Stimulated activated naive CD4-positive, alpha-beta T cell (primary cell): ENCODE measurements at regions not wholly inside any gene's neighbourhood (a gene's known extent, or its start where the extent isn't known, plus 50 kb on each side); places are given as distances from the start of the nearest gene placed in this dataset.

Experiments
- DNase-seq, 6 experiments: peaks; one replicate each; lab custom pipeline; 2025; lab: John Stamatoyannopoulos, UW

DNA sequence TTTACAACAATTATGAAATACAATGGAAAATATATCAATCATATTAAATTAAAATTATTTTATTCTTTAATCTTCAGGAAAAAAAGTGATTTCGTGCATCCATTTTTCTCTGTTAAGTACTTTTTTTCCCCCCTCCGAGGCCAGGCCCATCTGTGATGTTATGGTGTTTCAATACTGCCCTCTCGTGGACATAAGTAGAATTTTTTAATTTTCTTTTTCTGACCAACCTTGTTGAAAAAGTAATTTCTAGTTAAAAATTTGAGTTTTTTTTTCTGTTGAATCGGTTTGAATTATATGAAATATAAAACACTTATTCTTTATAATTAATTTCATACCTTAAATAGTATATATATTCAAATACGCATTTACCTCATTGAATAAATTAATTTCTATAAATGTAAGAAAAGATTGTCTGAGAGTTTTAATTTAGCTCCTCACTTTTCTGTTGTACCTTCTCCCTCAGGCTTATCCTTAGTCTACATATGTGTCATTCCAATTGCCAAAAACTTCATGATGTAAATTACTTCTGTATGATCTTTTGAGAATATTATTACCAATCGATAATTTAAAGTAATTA is 175.8 kb upstream of the TECRL start:
- peak in 2 of 6 experiments; percentile 0 to 1 for DNase-seq

GRCh38 chr4:64584125-64584524 is 174.9 kb upstream of the TECRL start:
- DNase-seq = no peak

- DNase-seq = no peak
Measured at GRCh38 chr4:64582492-64582891, 173.2 kb upstream of the TECRL start.

- no peak for DNase-seq
Measured at GRCh38 chr4:64581422-64581821, 172.2 kb upstream of the TECRL start.

GRCh38 chr4:64564126-64564525 is 154.9 kb upstream of the TECRL start:
- DNase-seq = no peak

DNA sequence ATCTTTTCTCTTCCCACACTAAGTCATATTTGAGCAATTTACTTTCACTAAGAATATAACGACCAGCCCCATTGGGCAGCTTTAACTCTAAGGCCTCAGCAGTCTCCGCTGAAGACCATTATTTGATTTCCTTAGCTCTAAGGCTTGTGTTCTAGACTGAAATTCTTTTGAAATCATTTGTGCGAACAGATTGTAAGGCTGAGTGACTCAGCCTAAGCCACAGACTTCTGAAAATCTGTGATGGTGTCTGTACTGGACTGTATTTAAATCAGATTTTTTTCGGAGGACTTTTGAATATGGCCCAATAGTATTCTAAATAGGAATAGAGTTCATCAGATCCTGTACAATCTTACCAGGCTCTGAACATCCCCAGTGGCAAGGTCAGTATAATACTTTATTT is 150.3 kb upstream of the TECRL start:
- no peak for DNase-seq

DNA sequence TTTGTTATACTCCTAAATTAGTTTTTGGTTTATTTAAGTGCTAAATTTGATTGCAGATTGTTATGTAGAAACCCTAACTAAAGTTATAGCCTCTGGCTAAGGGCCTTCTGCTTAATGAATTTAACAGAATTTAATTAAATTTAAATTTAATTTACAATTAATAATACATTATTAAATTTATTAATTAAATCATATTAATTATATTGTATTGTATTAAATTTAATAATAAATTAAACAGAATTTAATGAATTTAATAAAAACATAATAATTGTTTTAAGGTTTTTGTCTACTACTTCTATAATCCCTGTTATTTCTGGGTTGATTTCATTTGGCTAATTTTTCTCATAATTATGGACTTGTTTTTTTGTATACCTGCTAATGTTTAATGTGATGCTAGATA is 141.9 kb upstream of the TECRL start:
- DNase-seq = no peak

DNA sequence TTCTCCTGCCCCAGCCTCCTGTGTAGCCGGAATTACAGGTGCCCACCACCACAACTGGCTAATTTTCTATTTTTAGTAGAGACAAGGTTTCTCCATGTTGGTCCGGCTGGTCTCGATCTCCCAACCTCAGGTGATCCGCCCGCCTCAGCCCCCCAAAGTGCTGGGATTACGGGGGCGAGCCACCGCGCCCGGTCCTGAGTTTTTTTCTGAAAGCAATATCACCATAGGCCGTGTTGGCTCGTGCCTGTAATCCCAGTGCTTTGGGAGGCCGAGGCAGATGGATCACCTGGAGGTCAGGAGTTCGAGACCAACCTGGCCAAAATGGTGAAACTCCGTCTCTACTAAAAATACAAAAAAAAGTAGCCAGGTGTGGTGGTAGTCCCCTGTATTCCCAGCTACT is 136.3 kb upstream of the TECRL start:
- DNase-seq = no peak

DNA sequence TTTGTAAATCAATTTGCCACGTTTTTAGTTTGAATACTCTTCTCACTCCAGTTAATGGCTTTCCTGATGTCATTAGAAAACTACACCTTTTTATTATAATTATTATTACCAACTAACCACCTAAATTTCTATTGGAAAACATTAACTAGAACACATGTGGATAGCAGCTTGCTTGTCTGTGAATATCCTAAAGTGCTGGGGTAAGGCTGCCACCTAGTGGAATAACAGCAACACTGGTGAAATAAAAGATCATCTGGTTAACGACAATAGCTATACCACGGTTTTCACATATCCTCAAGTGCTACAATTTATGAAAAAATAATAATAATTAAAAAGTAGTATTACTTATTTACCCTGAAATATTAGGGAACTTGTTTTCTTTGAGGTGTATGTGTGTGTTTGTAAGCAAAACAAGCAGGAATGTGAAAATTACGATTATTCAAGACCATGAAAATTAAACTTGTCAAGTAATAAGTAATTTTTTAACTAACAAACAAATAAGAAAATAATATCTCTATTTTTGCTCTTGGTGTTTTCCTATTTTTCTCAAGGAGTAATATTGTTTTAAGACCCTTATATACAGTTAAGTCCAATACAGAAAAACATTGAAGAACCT is 130.1 kb upstream of the TECRL start:
- DNase-seq = no peak

DNA sequence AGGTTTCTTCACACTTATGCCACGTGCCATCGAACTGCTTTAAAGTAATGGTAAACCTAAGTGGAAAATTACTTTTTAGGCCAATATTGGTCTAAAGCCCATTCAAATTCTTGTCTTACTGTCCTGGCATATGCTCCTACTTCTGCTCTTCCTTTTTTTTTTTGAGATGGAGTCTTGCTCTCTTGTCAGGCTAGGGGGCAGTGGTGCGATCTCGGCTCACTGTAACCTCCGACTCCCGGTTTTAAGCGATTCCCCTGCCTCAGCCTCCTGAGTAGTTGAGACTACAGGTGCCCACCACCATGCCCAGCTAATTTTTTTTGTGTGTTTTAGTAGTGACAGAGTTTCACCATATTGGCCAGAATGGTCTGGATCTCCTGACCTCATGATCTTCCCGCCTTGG is 129.0 kb upstream of the TECRL start:
- DNase-seq = no peak

DNA sequence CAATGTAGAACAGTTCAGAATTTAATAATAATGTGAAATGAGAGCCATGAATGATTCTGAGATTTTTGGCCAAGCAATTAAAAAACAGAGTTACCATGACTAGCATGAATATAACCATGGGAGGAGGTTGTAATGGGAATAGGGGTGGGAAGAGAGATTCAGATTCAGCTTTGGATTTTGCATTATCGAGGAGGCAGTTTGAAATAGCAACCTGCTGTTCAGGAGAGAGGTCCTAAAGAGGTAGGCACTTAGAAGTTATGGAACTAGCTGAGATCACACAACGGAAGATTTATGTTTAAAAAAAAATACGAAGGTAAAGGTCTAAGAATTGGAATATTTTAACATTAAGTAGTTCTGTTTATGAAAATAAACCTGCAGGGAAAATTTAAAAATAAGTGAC is 124.4 kb upstream of the TECRL start:
- no peak for DNase-seq

- DNase-seq = no peak
Measured at GRCh38 chr4:64533159-64533558, 123.9 kb upstream of the TECRL start.

GRCh38 chr4:64520421-64520820 is 111.2 kb upstream of the TECRL start:
- no peak for DNase-seq

DNA sequence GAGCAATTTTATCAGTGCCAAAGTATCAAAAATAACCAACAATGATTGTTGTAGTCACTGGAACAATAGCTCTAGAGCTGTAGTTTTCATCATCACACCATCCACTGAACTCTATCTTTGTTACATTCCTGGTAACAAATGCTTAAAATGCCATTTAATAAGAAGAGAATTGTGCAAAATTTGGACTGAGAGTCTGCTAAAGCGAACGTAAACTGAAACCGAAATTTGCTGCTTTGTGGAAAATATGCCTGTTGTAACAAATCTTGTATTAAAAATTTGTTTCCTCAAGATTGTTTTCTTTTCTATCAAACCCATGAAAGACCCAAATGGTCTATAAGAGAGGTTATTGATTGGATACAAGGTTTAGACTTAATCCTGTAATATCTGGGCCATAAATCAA is 109.3 kb upstream of the TECRL start:
- no peak for DNase-seq

GRCh38 chr4:64516176-64516575 is 106.9 kb upstream of the TECRL start:
- DNase-seq = no peak

GRCh38 chr4:64508089-64508488 is 98.8 kb upstream of the TECRL start:
- DNase-seq = no peak

DNA sequence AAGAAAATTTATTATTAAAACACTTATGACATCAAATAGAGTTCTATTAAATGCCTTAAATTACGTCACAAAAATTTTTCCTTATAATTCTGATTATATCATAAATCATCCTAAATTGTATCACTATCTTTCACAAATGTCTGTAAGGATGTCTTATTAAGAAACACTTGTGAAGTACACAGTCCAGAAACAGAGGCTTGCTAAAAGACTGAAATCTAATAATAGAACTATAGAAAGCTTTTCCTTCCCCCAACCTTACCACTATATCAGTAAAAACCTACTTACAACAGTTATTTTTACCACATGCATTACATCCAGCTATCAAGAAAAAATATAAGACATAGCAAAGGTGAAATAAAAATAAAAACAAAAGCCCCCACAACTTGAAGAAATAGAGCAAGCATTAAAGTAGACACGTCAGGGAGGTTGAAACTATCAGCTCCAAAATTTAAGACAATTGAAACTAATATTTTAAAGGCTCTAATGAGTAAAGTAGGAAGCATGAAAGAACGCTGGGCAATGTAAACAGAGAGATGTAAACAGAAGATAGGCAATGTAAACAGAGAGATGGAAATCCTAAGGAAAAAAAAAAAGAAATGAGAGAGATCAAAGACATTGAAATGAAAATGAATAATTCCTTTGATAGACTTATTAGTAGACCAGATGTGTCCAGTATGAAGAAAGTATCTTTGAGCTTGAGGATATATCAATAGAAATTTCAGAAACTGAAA is 94.9 kb upstream of the TECRL start:
- DNase-seq = no peak

- no peak for DNase-seq
Measured at GRCh38 chr4:64503416-64503815, 94.2 kb upstream of the TECRL start.

DNA sequence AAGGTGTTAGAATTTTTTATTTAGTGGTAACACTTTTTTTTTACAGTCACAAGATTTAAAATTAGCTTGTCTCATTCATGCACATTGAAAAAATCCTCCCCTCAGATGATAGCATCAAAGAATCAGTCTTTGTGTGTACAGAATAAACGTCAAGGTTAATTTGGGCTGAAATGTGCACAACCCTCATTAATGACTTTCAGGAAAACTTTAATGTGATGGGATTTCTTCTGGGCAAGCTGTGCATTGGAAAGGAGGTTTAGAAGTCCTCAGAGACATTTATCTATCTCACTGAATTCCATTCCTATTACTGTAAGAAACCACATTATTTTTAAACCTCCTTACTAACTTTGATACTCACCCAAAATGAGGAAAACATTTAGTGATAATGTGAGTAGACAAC is 88.2 kb upstream of the TECRL start:
- DNase-seq = no peak

- DNase-seq = no peak
Measured at GRCh38 chr4:64495946-64496345, 86.7 kb upstream of the TECRL start.

- DNase-seq = no peak
Measured at GRCh38 chr4:64489628-64490027, 80.4 kb upstream of the TECRL start.

GRCh38 chr4:64479338-64479737 is 70.1 kb upstream of the TECRL start:
- DNase-seq = no peak

- no peak for DNase-seq
Measured at GRCh38 chr4:64477127-64477526, 67.9 kb upstream of the TECRL start.

DNA sequence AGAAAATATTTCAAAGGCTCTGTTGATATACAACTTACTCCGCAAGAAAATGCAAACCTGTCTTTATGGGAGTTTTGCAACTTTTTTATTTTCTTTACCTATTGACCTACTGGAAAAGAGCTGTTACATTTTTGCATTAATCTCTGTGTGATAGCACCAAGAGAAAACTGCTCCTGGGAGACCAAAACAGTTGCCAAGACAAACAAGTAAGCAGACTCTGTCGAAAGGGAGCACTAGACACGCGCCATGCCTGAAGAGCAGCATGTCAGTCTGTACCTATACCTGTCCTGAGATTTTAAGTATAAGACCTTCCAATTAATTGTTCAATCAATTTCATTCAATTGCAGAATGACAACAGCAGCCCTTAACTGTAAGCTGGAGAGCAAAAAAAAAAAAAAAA is 56.0 kb upstream of the TECRL start:
- no peak for DNase-seq
